ENCODE measurements at regions not wholly inside any gene's neighbourhood (a gene's known extent, or its start where the extent isn't known, plus 50 kb on each side); places are given as distances from the start of the nearest gene placed in this dataset.

DNA sequence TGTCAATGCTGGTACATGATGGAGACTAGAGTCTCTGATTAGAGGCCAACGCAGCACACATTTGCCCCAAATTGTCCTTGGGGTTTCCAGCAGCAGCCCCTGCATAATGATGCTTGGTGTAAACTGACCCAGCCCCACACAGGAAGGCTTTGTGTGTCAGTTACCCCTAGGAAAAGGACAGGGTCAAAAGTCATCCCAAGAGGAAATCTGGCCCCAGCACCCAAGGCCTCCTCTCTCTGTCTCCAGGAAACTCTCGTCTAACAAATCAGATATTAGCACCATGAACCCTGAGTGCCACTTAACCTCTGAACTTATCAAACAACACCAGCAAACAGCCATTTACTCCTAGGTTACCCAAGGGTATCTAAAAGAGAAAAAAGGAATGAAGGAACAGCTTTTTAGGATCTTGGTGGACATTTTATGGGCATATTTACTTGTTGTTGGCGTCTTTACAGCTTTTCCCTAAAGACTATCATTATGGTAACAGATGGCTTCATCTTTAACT is 84.5 kb downstream of the PSMG1 start:
- TF ChIP-seq SIN3A (IDR thresholded peaks at IDR 0.05; ENCODE audit: borderline replicate concordance, insufficient read depth, low read depth, low read length) (no peak), REST (IDR thresholded peaks at IDR 0.05; ENCODE audit: insufficient read depth in 1 of 2, low read depth in 2 of 2, low read length in 1 of 2) (no peak), TCF7L2 (IDR thresholded peaks at IDR 0.05; ENCODE audit: low read depth, low read length) (no peak), POLR2AphosphoS5 (IDR thresholded peaks at IDR 0.05; ENCODE audit: low read depth, low read length) (no peak)
- TF ChIP-seq, protein P1, sequence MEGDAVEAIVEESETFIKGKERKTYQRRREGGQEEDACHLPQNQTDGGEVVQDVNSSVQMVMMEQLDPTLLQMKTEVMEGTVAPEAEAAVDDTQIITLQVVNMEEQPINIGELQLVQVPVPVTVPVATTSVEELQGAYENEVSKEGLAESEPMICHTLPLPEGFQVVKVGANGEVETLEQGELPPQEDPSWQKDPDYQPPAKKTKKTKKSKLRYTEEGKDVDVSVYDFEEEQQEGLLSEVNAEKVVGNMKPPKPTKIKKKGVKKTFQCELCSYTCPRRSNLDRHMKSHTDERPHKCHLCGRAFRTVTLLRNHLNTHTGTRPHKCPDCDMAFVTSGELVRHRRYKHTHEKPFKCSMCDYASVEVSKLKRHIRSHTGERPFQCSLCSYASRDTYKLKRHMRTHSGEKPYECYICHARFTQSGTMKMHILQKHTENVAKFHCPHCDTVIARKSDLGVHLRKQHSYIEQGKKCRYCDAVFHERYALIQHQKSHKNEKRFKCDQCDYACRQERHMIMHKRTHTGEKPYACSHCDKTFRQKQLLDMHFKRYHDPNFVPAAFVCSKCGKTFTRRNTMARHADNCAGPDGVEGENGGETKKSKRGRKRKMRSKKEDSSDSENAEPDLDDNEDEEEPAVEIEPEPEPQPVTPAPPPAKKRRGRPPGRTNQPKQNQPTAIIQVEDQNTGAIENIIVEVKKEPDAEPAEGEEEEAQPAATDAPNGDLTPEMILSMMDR (IDR thresholded peaks at IDR 0.05) = no peak
- no peaks in the 10 kb centered on the region for H3K27me3 ChIP-seq (ENCODE audit: control insufficient read depth, insufficient read depth, low read length)
- no TSS peak for BruUV-seq (replicated peaks)
- no peaks in the 10 kb centered on the region for H3K36me3 ChIP-seq (ENCODE audit: control insufficient read depth, insufficient read depth, low read length)
- H3K27ac ChIP-seq (ENCODE audit: low read length) = no peak overlapping the region
- H3K4me3 ChIP-seq (ENCODE audit: low read depth in 2 of 2, low read length in 2 of 2) = no peak overlapping the region
- ChIA-PET POLR2A (no interaction called here), CTCF (interaction anchor here (0.7 kb wide), 1 partner anchor 430 kb away, joined by 3 read pairs; no protein-coding TSS in a partner anchor)
- DNase-seq (ENCODE audit: low read depth, low spot score) = no peak
- H3K9me3 ChIP-seq (ENCODE audit: control insufficient read depth, insufficient read depth, low read depth, low read length) = no peaks in the 10 kb centered on the region
- in situ Hi-C loops (cut with HindIII; ENCODE audit: low pct_unique_long_range_greater_than_20kb, low sequenced_read_pairs) (no loop called here), intact Hi-C loops (cut with micrococcal nuclease; ENCODE audit: unreplicated experiment) (no loop called here)
- ATAC-seq = no peak
- H3K4me1 ChIP-seq (ENCODE audit: control insufficient read depth, insufficient read depth, low read length) = no peaks in the 10 kb centered on the region

DNA sequence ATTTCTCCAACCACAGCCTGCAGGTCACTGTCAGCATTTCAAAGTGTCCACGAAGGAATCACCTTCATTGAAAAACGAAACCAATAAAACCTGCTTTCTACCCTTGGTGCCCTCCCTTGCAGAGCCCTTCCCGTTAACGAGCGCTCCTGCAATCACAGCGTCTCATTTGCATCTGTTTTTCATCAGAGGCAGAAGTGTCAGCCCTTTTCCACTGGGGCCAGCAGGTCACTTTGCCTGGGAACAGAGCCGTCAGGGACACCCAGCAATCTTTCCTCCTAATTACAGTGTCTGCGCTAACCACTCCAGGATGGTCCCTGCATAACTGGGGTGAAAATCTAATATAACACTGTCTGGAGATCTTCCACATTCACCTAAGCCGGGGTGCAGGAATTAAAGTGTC is 85.3 kb downstream of the PSMG1 start:
- ChIA-PET CTCF (no interaction called here), POLR2A (no interaction called here)
- intact Hi-C loops (cut with micrococcal nuclease; ENCODE audit: unreplicated experiment) = no loop called here
- no peaks in the 10 kb centered on the region for H3K9me3 ChIP-seq (ENCODE audit: control insufficient read depth, insufficient read depth, low read depth, low read length)
- H3K4me1 ChIP-seq (ENCODE audit: control insufficient read depth, insufficient read depth, low read length) = no peaks in the 10 kb centered on the region
- H3K36me3 ChIP-seq (ENCODE audit: control insufficient read depth, insufficient read depth, low read length) = no peaks in the 10 kb centered on the region
- DNase-seq (ENCODE audit: low read depth, low spot score) (no peak), ATAC-seq (no peak)
- H3K27ac ChIP-seq (ENCODE audit: low read length) = no peak overlapping the region
- no peaks in the 10 kb centered on the region for H3K27me3 ChIP-seq (ENCODE audit: control insufficient read depth, insufficient read depth, low read length)
- no peak for TF ChIP-seq REST (IDR thresholded peaks at IDR 0.05; ENCODE audit: insufficient read depth in 1 of 2, low read depth in 2 of 2, low read length in 1 of 2)
- no peak for TF ChIP-seq SIN3A (IDR thresholded peaks at IDR 0.05; ENCODE audit: borderline replicate concordance, insufficient read depth, low read depth, low read length)
- no peak for TF ChIP-seq POLR2AphosphoS5 (IDR thresholded peaks at IDR 0.05; ENCODE audit: low read depth, low read length)
- no peak for TF ChIP-seq TCF7L2 (IDR thresholded peaks at IDR 0.05; ENCODE audit: low read depth, low read length)
- in situ Hi-C loops (cut with HindIII; ENCODE audit: low pct_unique_long_range_greater_than_20kb, low sequenced_read_pairs) = no loop called here
- no TSS peak for BruUV-seq (replicated peaks)
- no peak overlapping the region for H3K4me3 ChIP-seq (ENCODE audit: low read depth in 2 of 2, low read length in 2 of 2)
